ENCODE measurements at regions not wholly inside any gene's neighbourhood (a gene's known extent, or its start where the extent isn't known, plus 50 kb on each side); places are given as distances from the start of the nearest gene placed in this dataset.

DNA sequence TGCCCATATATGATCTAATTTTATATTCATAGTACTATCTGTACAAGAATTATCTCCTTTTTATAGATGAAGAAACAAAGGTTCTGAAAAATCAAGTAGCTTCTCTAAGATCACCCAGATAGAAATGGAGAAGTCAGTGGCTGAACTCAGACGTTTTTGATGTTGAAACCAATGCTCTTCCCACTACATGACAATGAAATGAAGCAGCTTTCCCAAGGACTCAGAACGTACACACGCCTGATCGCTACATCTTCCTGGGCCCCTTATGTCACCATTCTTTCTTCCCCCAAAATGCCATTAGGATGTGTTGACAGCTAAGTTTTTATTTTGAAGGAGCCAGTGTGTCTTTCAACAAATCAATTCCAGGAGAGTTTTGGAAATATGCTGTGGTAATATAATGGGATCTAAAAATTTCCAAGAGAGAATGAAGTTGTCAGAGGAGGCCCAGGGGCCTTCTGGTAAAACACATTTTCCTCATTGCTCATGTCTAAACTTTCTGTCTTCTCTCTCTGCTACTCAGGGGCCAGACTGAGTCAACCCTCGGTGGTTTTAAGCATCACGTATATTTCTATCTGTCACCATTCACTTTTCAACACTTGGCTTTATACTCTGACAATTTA, 98.1 kb upstream of the COL21A1 start:
- no peak for DNase-seq (ENCODE audit: low read depth)

- DNase-seq (ENCODE audit: low read depth) = no peak
Observed at GRCh38 chr6:56343295-56343694, 95.9 kb upstream of the COL21A1 start.

- DNase-seq (ENCODE audit: low read depth) = no peak
Observed at GRCh38 chr6:56339524-56339923, 92.1 kb upstream of the COL21A1 start.

GRCh38 chr6:56335726-56336125, 88.3 kb upstream of the COL21A1 start:
- no peak for DNase-seq (ENCODE audit: low read depth)

GRCh38 chr6:56334937-56335336, 87.6 kb upstream of the COL21A1 start:
- DNase-seq (ENCODE audit: low read depth) = no peak

DNA sequence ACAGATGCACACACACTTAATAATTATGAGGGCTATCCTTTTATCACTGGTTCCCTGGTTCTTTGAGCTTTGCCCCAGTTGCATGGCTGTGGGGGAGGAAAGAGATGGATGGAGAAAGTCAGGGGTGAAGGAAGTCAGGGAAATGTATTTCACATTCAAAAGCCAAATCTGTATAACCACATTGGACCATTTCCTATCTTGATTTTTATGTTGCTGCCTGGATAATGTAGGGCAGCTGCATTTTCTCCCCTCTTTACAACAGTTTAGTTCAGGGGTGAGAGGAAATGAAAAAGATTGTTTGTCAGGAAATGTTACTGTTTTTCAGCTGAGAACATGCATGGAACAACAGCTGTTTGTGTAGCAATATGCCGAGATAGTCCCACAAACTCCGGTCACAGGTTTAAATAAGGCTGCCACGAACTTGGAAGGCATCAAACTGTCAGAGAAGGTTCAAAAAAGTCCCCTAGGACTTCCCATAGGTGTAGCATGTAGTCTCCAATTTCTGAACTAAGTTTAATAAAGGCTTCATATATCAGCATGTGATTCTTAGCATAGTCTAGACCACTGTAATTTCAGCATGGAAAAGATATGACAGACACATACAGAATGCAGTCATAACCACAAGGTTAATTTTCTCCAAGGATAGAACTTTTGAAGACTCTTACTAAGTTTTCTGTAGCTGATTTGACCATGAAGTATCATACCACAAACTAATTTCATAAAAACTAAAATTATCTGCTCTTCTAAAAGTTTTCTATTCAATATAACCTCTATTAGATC, 82.1 kb upstream of the COL21A1 start:
- no peak for DNase-seq (ENCODE audit: low read depth)

GRCh38 chr6:56328728-56329090, 81.3 kb upstream of the COL21A1 start:
- DNase-seq (ENCODE audit: low read depth) = no peak

DNA sequence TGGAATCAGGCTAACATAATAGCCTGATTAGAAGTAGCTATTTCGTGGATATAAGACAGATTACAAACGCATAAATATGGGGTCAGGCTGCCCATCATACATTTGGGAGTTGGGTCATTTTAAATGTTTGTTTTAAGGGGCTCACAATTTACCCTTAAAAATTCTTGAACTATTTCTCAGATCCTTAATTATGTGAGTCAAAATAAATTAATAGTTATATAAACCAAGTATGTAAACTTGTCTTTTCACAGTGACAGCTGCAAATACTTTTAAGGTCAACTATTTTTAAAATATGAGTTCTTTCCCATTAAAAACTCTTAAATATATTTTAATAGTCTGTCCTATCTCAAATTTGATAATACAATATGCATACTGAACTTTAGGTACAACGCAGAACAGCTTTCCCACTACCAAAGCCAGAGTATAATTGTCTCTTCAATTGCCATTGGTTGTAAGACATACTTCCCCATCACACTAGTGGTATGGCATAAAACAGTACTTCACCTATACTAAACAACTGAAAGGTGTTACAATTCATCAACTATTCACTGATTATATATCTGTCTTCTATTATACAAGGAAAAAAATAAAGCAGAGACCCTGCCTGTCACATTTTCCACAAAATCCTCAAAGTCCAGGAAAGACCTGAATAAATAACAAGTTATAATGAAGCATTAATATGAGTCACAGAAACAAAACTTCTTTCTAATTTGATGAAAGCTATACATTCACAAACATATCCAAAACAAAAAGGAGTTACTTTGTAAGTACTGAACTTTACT, 80.8 kb upstream of the COL21A1 start:
- DNase-seq (ENCODE audit: low read depth) = no peak

DNA sequence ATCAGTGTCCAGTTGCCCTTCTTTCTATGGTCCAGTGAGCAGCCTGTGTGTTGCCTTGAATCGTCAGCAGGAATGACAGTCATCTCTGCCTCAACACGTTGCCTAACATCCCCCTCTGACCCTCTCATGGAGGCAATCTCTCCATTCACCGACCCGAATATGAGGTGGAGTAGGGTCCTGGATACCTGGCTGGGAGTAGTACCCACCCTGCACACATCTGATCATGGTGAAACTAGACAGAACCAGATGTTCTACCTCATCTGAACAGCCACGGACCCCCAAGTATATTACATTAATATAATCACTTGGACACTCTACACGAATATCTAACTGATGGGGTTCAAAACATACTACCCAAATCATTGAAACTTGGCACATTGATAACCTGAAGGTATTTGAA, 77.0 kb upstream of the COL21A1 start:
- no peak for DNase-seq (ENCODE audit: low read depth)

- DNase-seq (ENCODE audit: low read depth) = no peak
Observed at GRCh38 chr6:56318851-56319250, 71.5 kb upstream of the COL21A1 start.

- DNase-seq (ENCODE audit: low read depth) = no peak
Observed at GRCh38 chr6:56314683-56315523, 67.5 kb upstream of the COL21A1 start.

GRCh38 chr6:56311533-56312448, 64.4 kb upstream of the COL21A1 start:
- no peak for DNase-seq (ENCODE audit: low read depth)

DNA sequence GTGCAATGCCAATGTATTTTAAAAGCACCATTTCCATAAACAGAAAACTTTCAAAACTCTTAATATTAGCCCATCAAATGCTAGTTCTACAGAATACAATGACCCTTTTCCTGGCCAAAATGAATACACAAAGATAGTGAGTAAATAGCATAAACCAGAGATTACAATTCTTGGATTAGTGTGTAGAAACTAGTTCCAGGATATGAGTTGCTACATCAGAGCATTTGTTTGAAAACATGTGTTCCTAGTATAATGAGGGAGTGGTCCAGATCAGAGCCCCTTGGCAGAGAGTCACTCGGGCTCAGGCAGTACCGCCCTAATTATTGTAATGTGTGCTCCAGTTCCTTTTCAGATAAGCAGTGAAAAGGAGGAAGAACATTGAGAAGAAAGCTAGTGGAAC, 63.7 kb upstream of the COL21A1 start:
- DNase-seq (ENCODE audit: low read depth) = no peak

GRCh38 chr6:56310241-56310640, 62.9 kb upstream of the COL21A1 start:
- DNase-seq (ENCODE audit: low read depth) = no peak

- DNase-seq (ENCODE audit: low read depth) = no peak
Observed at GRCh38 chr6:56299916-56300315, 52.5 kb upstream of the COL21A1 start.

DNA sequence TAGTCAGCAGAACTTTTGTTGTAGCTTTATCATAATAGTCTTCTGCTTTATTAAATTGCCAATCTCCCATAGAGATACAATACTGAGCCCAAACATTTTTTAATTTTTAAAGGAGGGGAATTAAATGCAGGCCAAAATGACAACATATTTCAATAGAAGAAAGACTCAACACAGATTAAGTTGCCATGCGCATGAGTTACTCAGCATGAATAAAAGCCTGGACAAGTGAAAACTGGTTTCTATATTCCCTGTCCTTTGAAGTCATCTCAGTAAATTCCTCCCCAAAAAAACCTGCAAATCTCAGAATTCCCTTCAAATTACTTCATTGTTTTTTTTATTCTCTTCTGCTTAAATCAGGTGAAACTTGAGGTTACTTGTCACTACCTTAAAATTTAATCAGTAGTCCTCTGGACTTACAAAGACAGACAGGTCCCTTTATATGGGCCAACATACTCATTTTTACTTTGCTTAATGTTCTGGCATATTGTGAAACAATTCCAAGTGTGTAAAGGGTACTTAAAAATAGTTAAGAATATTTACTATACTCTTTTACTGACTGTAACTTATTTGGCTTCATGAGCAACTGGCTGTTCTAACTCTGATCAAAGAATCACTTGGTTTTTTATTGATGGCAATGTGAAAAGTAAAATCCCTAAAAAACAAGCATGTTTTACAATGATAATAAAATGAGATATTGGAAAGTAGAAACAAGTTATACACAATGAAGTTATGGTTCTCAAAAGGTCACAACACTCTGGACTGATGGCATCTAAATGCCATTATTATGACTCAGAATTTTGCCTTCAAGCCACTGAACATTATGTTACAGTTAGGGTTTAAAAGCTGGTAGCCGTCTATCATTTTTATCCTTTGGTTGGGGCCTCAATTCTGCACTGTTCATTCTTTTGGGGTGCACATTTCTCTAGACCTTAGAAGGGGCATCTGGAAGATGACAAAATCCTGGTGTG, 49.9 kb upstream of the COL21A1 start:
- DNase-seq (ENCODE audit: low read depth) = no peak

Measured in activated gamma-delta T cell treated with anti-CD3 and anti-CD28 coated beads, Interleukin-2, amount 50 U/mL, for 16 hours (primary cell).